Large intestine (tissue), 3 donors: ENCODE measurements at regions not wholly inside any gene's neighbourhood (a gene's known extent, or its start where the extent isn't known, plus 50 kb on each side); places are given as distances from the start of the nearest gene placed in this dataset.
"Not testable (repeated sequence)": the region's sequence is repeated elsewhere in the genome, so short reads cannot be mapped to it uniquely, and the experiment has no call there.

ENCODE experiments used
- DNase-seq, 2 donors: peaks; one replicate each; pipeline versions ENCODE4 v3.0.0 to v3.0.0-alpha.2; 2013
- H3K27ac ChIP-seq: one replicate; pipeline ENCODE4 v1.5.1; 2013; ENCODE audit warnings: low read length
- H3K27me3 ChIP-seq: 2 replicates; pipeline ENCODE4 v1.6.1; 2013; ENCODE audit warnings: low read length; ENCODE audit not compliant: control insufficient read depth, insufficient read depth
- H3K36me3 ChIP-seq: 2 replicates; pipeline ENCODE4 v1.6.1; 2013; ENCODE audit warnings: low read length; ENCODE audit not compliant: control insufficient read depth, insufficient read depth
- H3K4me1 ChIP-seq: one replicate; pipeline ENCODE4 v1.6.1; 2013; ENCODE audit warnings: low read length; ENCODE audit not compliant: control insufficient read depth, insufficient read depth
- H3K4me3 ChIP-seq: one replicate; pipeline ENCODE4 v1.5.1; 2013; ENCODE audit warnings: low read length
- H3K9me3 ChIP-seq: one replicate; pipeline ENCODE4 v1.6.1; 2013; ENCODE audit warnings: mild to moderate bottlenecking, low read depth, low read length, moderate library complexity; ENCODE audit not compliant: control insufficient read depth
- WGBS: methylation state at CpG from one replicate; pipeline ENCODE4 v1.1.5; 2013; ENCODE audit warnings: low lambda C conversion rate; ENCODE audit not compliant: insufficient coverage; 5-methylcytosine and 5-hydroxymethylcytosine counted together

GRCh38 chr2:144617171-144617570 is 97.3 kb upstream of the ZEB2 start:
- not testable (repeated sequence) for H3K27me3 ChIP-seq, DNase-seq, H3K9me3 ChIP-seq, H3K36me3 ChIP-seq, H3K4me3 ChIP-seq, H3K27ac ChIP-seq, H3K4me1 ChIP-seq
- WGBS = 75% methylated on average over 1 of the region's 6 CpGs

- H3K4me3 ChIP-seq = no peak overlapping the region
- H3K4me1 ChIP-seq = no peaks in the 10 kb centered on the region
- H3K27ac ChIP-seq = no peak overlapping the region
- no peaks in the 10 kb centered on the region for H3K27me3 ChIP-seq
- H3K36me3 ChIP-seq = no peaks in the 10 kb centered on the region
- WGBS = 58% methylated on average over 4 of the region's 5 CpGs
- DNase-seq = no peak
- H3K9me3 ChIP-seq = no peaks in the 10 kb centered on the region
These were observed 96.1 kb upstream of the ZEB2 start for GRCh38 chr2:144615866-144616565.

GRCh38 chr2:144607891-144608521 is 88.1 kb upstream of the ZEB2 start:
- Histone ChIP-seq H3K36me3 (no peaks in the 10 kb centered on the region), H3K9me3 (no peaks in the 10 kb centered on the region), H3K27me3 (no peaks in the 10 kb centered on the region), H3K4me3 (no peak overlapping the region), H3K27ac (no peak overlapping the region), H3K4me1 (no peaks in the 10 kb centered on the region)
- DNase-seq = no peak
- WGBS = 76% methylated on average over 5 of the region's 7 CpGs

- Histone ChIP-seq H3K9me3 (no peaks in the 10 kb centered on the region), H3K27ac (peak overlapping the region; percentile 18), H3K27me3 (no peaks in the 10 kb centered on the region), H3K4me1 (no peaks in the 10 kb centered on the region), H3K36me3 (no peaks in the 10 kb centered on the region), H3K4me3 (no peak overlapping the region)
- no CpG with 5 or more reads among the region's 8 CpGs for WGBS
- DNase-seq = no peak
These were observed 87.2 kb upstream of the ZEB2 start for GRCh38 chr2:144607099-144607498.

- no peaks in the 10 kb centered on the region for H3K36me3 ChIP-seq
- no peak overlapping the region for H3K4me3 ChIP-seq
- 100% methylated on average over 1 of the region's 1 CpG for WGBS
- no peaks in the 10 kb centered on the region for H3K9me3 ChIP-seq
- no peak for DNase-seq
- no peak overlapping the region for H3K27ac ChIP-seq
- H3K4me1 ChIP-seq = no peaks in the 10 kb centered on the region
- no peaks in the 10 kb centered on the region for H3K27me3 ChIP-seq
These were observed 86.7 kb upstream of the ZEB2 start for GRCh38 chr2:144606466-144607095.

GRCh38 chr2:144605231-144605840 is 85.4 kb upstream of the ZEB2 start:
- DNase-seq = no peak
- H3K4me3 ChIP-seq = no peak overlapping the region
- no peaks in the 10 kb centered on the region for H3K4me1 ChIP-seq
- WGBS = 75% methylated on average over 4 of the region's 7 CpGs
- no peaks in the 10 kb centered on the region for H3K9me3 ChIP-seq
- H3K36me3 ChIP-seq = no peaks in the 10 kb centered on the region
- no peak overlapping the region for H3K27ac ChIP-seq
- H3K27me3 ChIP-seq = no peaks in the 10 kb centered on the region

GRCh38 chr2:144603334-144603733 is 83.4 kb upstream of the ZEB2 start:
- WGBS = 83% methylated on average over 1 of the region's 2 CpGs
- no peak overlapping the region for H3K4me3 ChIP-seq
- H3K4me1 ChIP-seq = no peaks in the 10 kb centered on the region
- no peak overlapping the region for H3K27ac ChIP-seq
- no peaks in the 10 kb centered on the region for H3K27me3 ChIP-seq
- no peaks in the 10 kb centered on the region for H3K36me3 ChIP-seq
- no peaks in the 10 kb centered on the region for H3K9me3 ChIP-seq
- no peak for DNase-seq

GRCh38 chr2:144598906-144599305 is 79.0 kb upstream of the ZEB2 start:
- WGBS = no CpG with 5 or more reads among the region's 5 CpGs

GRCh38 chr2:144597894-144598593 is 78.1 kb upstream of the ZEB2 start:
- 90% methylated on average over 2 of the region's 6 CpGs for WGBS
- DNase-seq = no peak
- no peak overlapping the region for H3K4me3 ChIP-seq
- H3K27me3 ChIP-seq = no peaks in the 10 kb centered on the region
- H3K27ac ChIP-seq = no peak overlapping the region
- no peaks in the 10 kb centered on the region for H3K36me3 ChIP-seq
- H3K9me3 ChIP-seq = no peaks in the 10 kb centered on the region
- no peaks in the 10 kb centered on the region for H3K4me1 ChIP-seq

More at GRCh38 chr2:144598906-144599305, 79.0 kb upstream of the ZEB2 start:
- Histone ChIP-seq H3K27ac (no peak overlapping the region), H3K4me1 (no peaks in the 10 kb centered on the region), H3K27me3 (no peaks in the 10 kb centered on the region), H3K9me3 (no peaks in the 10 kb centered on the region), H3K36me3 (no peaks in the 10 kb centered on the region), H3K4me3 (no peak overlapping the region)
- no peak for DNase-seq

GRCh38 chr2:144597388-144597787 is 77.5 kb upstream of the ZEB2 start:
- WGBS = no CpG with 5 or more reads among the region's 4 CpGs
- H3K4me1 ChIP-seq = no peaks in the 10 kb centered on the region
- H3K27me3 ChIP-seq = no peaks in the 10 kb centered on the region

More at GRCh38 chr2:144597388-144597787, 77.5 kb upstream of the ZEB2 start:
- no peaks in the 10 kb centered on the region for H3K9me3 ChIP-seq
- H3K36me3 ChIP-seq = no peaks in the 10 kb centered on the region
- no peak overlapping the region for H3K4me3 ChIP-seq
- H3K27ac ChIP-seq = no peak overlapping the region
- DNase-seq = no peak
